ENCODE measurements at regions not wholly inside any gene's neighbourhood (a gene's known extent, or its start where the extent isn't known, plus 50 kb on each side); places are given as distances from the start of the nearest gene placed in this dataset.
"Not testable (repeated sequence)": the region's sequence is repeated elsewhere in the genome, so short reads cannot be mapped to it uniquely, and the experiment has no call there.

GRCh38 chr3:127438371-127438770, 150.5 kb upstream of the PRR20G start:
- no peak overlapping the region for H3K27ac ChIP-seq (ENCODE audit: low read depth, low read length)
- no peak overlapping the region for H3K4me3 Mint-ChIP-seq
- no peaks in the 10 kb centered on the region for H3K9me3 ChIP-seq (ENCODE audit: control insufficient read depth, low read length)
- no peak for DNase-seq
- H3K9me3 Mint-ChIP-seq: no peaks in the 10 kb centered on the region
- no peaks in the 10 kb centered on the region for H3K36me3 Mint-ChIP-seq (ENCODE audit: low read depth)
- no peaks in the 10 kb centered on the region for H3K36me3 ChIP-seq (ENCODE audit: control insufficient read depth, insufficient read depth, low read length)
- H3K27me3 ChIP-seq (ENCODE audit: control insufficient read depth, insufficient read depth, low read length, poor library complexity, severe bottlenecking): no peaks in the 10 kb centered on the region
- 93 to 100% methylated on average over 1 to 2 of the region's 4 CpGs for WGBS, 2 experiments (ENCODE audit: insufficient coverage in 1 of 2, insufficient read length in 1 of 2)
- peaks cover 1% of the 10 kb centered on the region for H3K27me3 Mint-ChIP-seq (ENCODE audit: insufficient read depth)
- no peak for TF ChIP-seq CTCF (conservative IDR thresholded peaks at IDR 0.05)
- H3K4me3 ChIP-seq (ENCODE audit: low read length): no peak overlapping the region
- H3K4me1 ChIP-seq (ENCODE audit: control insufficient read depth, insufficient read depth, low read length): no peaks in the 10 kb centered on the region
- H3K4me1 Mint-ChIP-seq: no peaks in the 10 kb centered on the region
- H3K27ac Mint-ChIP-seq: no peak overlapping the region
- H3K9ac ChIP-seq (ENCODE audit: extremely low read depth, low read length, poor library complexity, severe bottlenecking): no peak overlapping the region

DNA sequence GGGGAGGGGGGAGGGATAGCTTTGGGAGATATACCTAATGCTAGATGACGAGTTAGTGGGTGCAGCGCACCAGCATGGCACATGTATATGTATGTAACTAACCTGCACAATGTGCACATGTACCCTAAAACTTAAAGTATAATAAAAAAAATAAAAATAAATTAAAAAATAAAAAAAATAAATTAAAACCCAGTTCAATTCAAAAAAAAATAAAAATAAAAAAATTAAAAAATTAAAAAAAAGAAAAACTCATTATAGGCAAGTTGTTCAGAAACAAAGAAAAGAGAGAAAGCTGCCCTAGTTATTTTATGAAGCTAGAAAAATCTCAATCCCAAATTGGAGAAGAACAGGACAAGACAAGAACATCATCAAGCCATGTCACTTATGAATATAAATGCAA, 147.5 kb upstream of the PRR20G start:
- H3K9me3 ChIP-seq (ENCODE audit: control insufficient read depth, low read length); H3K9ac ChIP-seq (ENCODE audit: extremely low read depth, low read length, poor library complexity, severe bottlenecking); H3K27me3 ChIP-seq (ENCODE audit: control insufficient read depth, insufficient read depth, low read length, poor library complexity, severe bottlenecking); H3K4me3 ChIP-seq (ENCODE audit: low read length); H3K9me3 Mint-ChIP-seq; H3K4me1 ChIP-seq (ENCODE audit: control insufficient read depth, insufficient read depth, low read length); H3K36me3 ChIP-seq (ENCODE audit: control insufficient read depth, insufficient read depth, low read length); H3K27ac ChIP-seq (ENCODE audit: low read depth, low read length); H3K27me3 Mint-ChIP-seq (ENCODE audit: insufficient read depth); H3K4me1 Mint-ChIP-seq; H3K4me3 Mint-ChIP-seq; H3K27ac Mint-ChIP-seq; H3K36me3 Mint-ChIP-seq (ENCODE audit: low read depth); DNase-seq: not testable (repeated sequence)
- no CpG with 5 or more reads among the region's 2 CpGs for WGBS, 2 experiments (ENCODE audit: insufficient coverage in 1 of 2, insufficient read length in 1 of 2)

DNA sequence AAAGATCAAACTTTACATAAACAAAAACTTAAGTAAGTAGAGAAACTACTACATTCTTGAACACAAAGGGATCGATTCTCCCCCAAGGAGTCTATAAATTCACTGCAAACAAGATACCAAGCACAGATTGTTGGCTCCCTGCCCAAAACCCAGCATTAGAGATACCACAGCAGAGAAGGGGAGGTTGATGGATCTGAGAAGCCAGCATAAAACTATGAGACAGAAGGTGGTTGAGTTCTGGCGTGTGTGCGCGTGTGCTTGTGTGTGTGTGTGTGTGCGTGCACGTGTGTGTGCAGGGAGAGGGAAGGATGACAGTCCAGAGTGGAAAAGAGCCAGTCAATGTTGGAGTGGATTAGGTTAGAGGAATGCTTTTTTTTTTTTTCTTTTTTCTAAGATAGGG, 143.2 kb upstream of the PRR20G start:
- no peak overlapping the region for H3K4me3 ChIP-seq (ENCODE audit: low read length)
- no peak overlapping the region for H3K27ac Mint-ChIP-seq

More for the DNA sequence above, 143.2 kb upstream of the PRR20G start:
- Mint-ChIP-seq H3K36me3 (ENCODE audit: low read depth) (no peaks in the 10 kb centered on the region), H3K4me3 (no peak overlapping the region), H3K4me1 (peaks cover 10% of the 10 kb centered on the region), H3K9me3 (no peaks in the 10 kb centered on the region), H3K27me3 (ENCODE audit: insufficient read depth) (peaks cover 1% of the 10 kb centered on the region)
- no peaks in the 10 kb centered on the region for H3K27me3 ChIP-seq (ENCODE audit: control insufficient read depth, insufficient read depth, low read length, poor library complexity, severe bottlenecking)
- no peak overlapping the region for H3K27ac ChIP-seq (ENCODE audit: low read depth, low read length)
- DNase-seq: no peak
- H3K9me3 ChIP-seq (ENCODE audit: control insufficient read depth, low read length): no peaks in the 10 kb centered on the region
- no peak for TF ChIP-seq CTCF (conservative IDR thresholded peaks at IDR 0.05)
- H3K9ac ChIP-seq (ENCODE audit: extremely low read depth, low read length, poor library complexity, severe bottlenecking): no peak overlapping the region
- no peaks in the 10 kb centered on the region for H3K36me3 ChIP-seq (ENCODE audit: control insufficient read depth, insufficient read depth, low read length)
- H3K4me1 ChIP-seq (ENCODE audit: control insufficient read depth, insufficient read depth, low read length): peaks cover 5% of the 10 kb centered on the region
- 90 to 95% methylated on average over 5 to 6 of the region's 6 CpGs for WGBS, 2 experiments (ENCODE audit: insufficient coverage in 1 of 2, insufficient read length in 1 of 2)
